BE2C (cell line): ENCODE measurements at regions not wholly inside any gene's neighbourhood (a gene's known extent, or its start where the extent isn't known, plus 50 kb on each side); places are given as distances from the start of the nearest gene placed in this dataset.

Experiments
- DNase-seq: peaks from one replicate; pipeline ENCODE4 v3.0.0-alpha.2; 2020
- H3K27me3 ChIP-seq: fragments of 250-450 bp; sonication (Bioruptor Pico); 2 replicates; pipeline ENCODE4 v1.5.1; 2020; ENCODE audit warnings: mild to moderate bottlenecking
- H3K36me3 ChIP-seq: fragments of 250-450 bp; sonication (Bioruptor Pico); 2 replicates; pipeline ENCODE4 v1.5.1; 2020; ENCODE audit warnings: mild to moderate bottlenecking
- H3K4me1 ChIP-seq: fragments of 250-450 bp; sonication (Bioruptor Pico); 2 replicates; pipeline ENCODE4 v1.5.1; 2020
- H3K4me3 ChIP-seq: 2 replicates; pipeline ENCODE4 v1.5.1; 2011; ENCODE audit warnings: low read depth, low read length
- H3K9me3 ChIP-seq: fragments of 250-450 bp; sonication (Bioruptor Pico); 2 replicates; pipeline ENCODE4 v1.5.1; 2020
- CTCF ChIP-seq: IDR thresholded peaks from 2 replicates; pipeline ENCODE4 v1.5.1; 2012; ENCODE audit warnings: mild to moderate bottlenecking, low read depth, low read length

GRCh38 chr10:89954061-89954460 is 252.7 kb downstream of the KIF20B start:
- Histone ChIP-seq H3K4me1 (no peaks in the 10 kb centered on the region), H3K36me3 (no peaks in the 10 kb centered on the region), H3K9me3 (no peaks in the 10 kb centered on the region), H3K27me3 (no peaks in the 10 kb centered on the region), H3K4me3 (no peak overlapping the region)
- no peak for TF ChIP-seq CTCF
- no peak for DNase-seq

GRCh38 chr10:89954787-89955566 is 253.6 kb downstream of the KIF20B start:
- 0 out of 2 replicates have a peak, but pooled peaks have one; percentile 1 for TF ChIP-seq CTCF
- Histone ChIP-seq H3K9me3 (no peaks in the 10 kb centered on the region), H3K27me3 (no peaks in the 10 kb centered on the region), H3K36me3 (no peaks in the 10 kb centered on the region), H3K4me3 (no peak overlapping the region), H3K4me1 (no peaks in the 10 kb centered on the region)
- no peak for DNase-seq

GRCh38 chr10:89959433-89960110 is 258.2 kb downstream of the KIF20B start:
- Histone ChIP-seq H3K36me3 (no peaks in the 10 kb centered on the region), H3K4me1 (no peaks in the 10 kb centered on the region), H3K9me3 (no peaks in the 10 kb centered on the region), H3K27me3 (no peaks in the 10 kb centered on the region), H3K4me3 (no peak overlapping the region)
- TF ChIP-seq CTCF, result no peak
- DNase-seq, result no peak

- Histone ChIP-seq H3K36me3 (no peaks in the 10 kb centered on the region), H3K4me1 (no peaks in the 10 kb centered on the region), H3K9me3 (no peaks in the 10 kb centered on the region), H3K27me3 (no peaks in the 10 kb centered on the region), H3K4me3 (no peak overlapping the region)
- no peak for TF ChIP-seq CTCF
- DNase-seq, result no peak
These were observed 262.2 kb downstream of the KIF20B start for GRCh38 chr10:89963451-89964102.

GRCh38 chr10:89966211-89966610 is 264.8 kb downstream of the KIF20B start:
- TF ChIP-seq CTCF, result no peak
- Histone ChIP-seq H3K4me1 (no peaks in the 10 kb centered on the region), H3K27me3 (no peaks in the 10 kb centered on the region), H3K9me3 (no peaks in the 10 kb centered on the region), H3K4me3 (no peak overlapping the region), H3K36me3 (no peaks in the 10 kb centered on the region)
- no peak for DNase-seq
